ENCODE measurements at regions not wholly inside any gene's neighbourhood (a gene's known extent, or its start where the extent isn't known, plus 50 kb on each side); places are given as distances from the start of the nearest gene placed in this dataset.

- TF ChIP-seq CTCF (IDR thresholded peaks at IDR 0.05; ENCODE audit: borderline replicate concordance, extremely low read depth, low read length, poor library complexity, severe bottlenecking) (no peak), EZH2 (IDR thresholded peaks at IDR 0.05; ENCODE audit: borderline replicate concordance, low read depth, low read length, severe bottlenecking) (no peak)
Observed at GRCh38 chr5:27928060-27928459, 889.7 kb upstream of the CDH9 start.

All from DND-41 (cell line).